CD4-positive, alpha-beta memory T cell (primary cell): ENCODE measurements at regions not wholly inside any gene's neighbourhood (a gene's known extent, or its start where the extent isn't known, plus 50 kb on each side); places are given as distances from the start of the nearest gene placed in this dataset.

Experiments used
- CTCF ChIA-PET: fragments of 350-600 bp; sonication (Branson Sonifier 250); formaldehyde crosslinking; loops from one replicate; lab custom pipeline; 2021; ENCODE audit warnings: inconsistent platforms; ENCODE audit not compliant: partially characterized antibody; lab: Charles Lee
- POLR2A ChIA-PET: fragments of 350-600 bp; sonication (Branson Sonifier 250); formaldehyde crosslinking; loops from one replicate; lab custom pipeline; 2021; ENCODE audit not compliant: partially characterized antibody; lab: Charles Lee
- DNase-seq, 5 donors: peaks; one replicate each; pipeline versions ENCODE4 v3.0.0 to v3.0.0-alpha.2; 2020 to 2022; ENCODE audit warnings: mixed read lengths in 1 of 5
- H3K27ac ChIP-seq: one replicate; pipeline ENCODE4 v1.7.0; 2013; ENCODE audit warnings: low read depth, low read length
- H3K27me3 ChIP-seq: 2 replicates; pipeline ENCODE4 v1.7.0; 2013; ENCODE audit warnings: mild to moderate bottlenecking, low read length, moderate library complexity; ENCODE audit not compliant: insufficient read depth
- H3K36me3 ChIP-seq: 2 replicates; pipeline ENCODE4 v1.7.0; 2013; ENCODE audit warnings: mild to moderate bottlenecking, low read length, moderate library complexity; ENCODE audit not compliant: insufficient read depth
- H3K4me1 ChIP-seq: 2 replicates; pipeline ENCODE4 v1.7.0; 2013; ENCODE audit warnings: mild to moderate bottlenecking, low read length, moderate library complexity; ENCODE audit not compliant: insufficient read depth
- H3K4me3 ChIP-seq, 2 donors: one replicate each; pipeline ENCODE4 v1.7.0; 2013; ENCODE audit warnings: low read length in 2 of 2, mild to moderate bottlenecking in 1 of 2
- H3K9me3 ChIP-seq, 2 donors: one replicate each; pipeline ENCODE4 v1.7.0; 2013; ENCODE audit warnings: low read length in 2 of 2, control low read depth in 1 of 2; ENCODE audit not compliant: control insufficient read depth in 1 of 2
- H3K27ac Mint-ChIP-seq, 7 donors: one replicate each; pipeline ENCODE4 v1.8.0; 2020 to 2021; ENCODE audit warnings: mixed read lengths in 7 of 7, mild to moderate bottlenecking in 6 of 7, inconsistent platforms in 3 of 7, moderate library complexity in 3 of 7
- H3K27me3 Mint-ChIP-seq, 2 donors: one replicate each; pipeline ENCODE4 v1.8.0; 2020 to 2021; ENCODE audit warnings: mixed read lengths in 2 of 2
- H3K36me3 Mint-ChIP-seq, 2 donors: one replicate each; pipeline ENCODE4 v1.8.0; 2020 to 2021; ENCODE audit warnings: mixed read lengths in 2 of 2, inconsistent platforms in 1 of 2, mild to moderate bottlenecking in 1 of 2
- H3K4me1 Mint-ChIP-seq, 4 donors: one replicate each; pipeline ENCODE4 v1.8.0; 2020 to 2021; ENCODE audit warnings: mixed read lengths in 4 of 4, mild to moderate bottlenecking in 1 of 4
- H3K4me3 Mint-ChIP-seq, 8 donors: one replicate each; pipeline ENCODE4 v1.8.0; 2020 to 2021; ENCODE audit warnings: mixed read lengths in 8 of 8, mild to moderate bottlenecking in 7 of 8, moderate library complexity in 6 of 8, inconsistent platforms in 3 of 8
- H3K9me3 Mint-ChIP-seq, 8 donors: one replicate each; pipeline ENCODE4 v1.8.0; 2020 to 2021; ENCODE audit warnings: mixed read lengths in 8 of 8, mild to moderate bottlenecking in 5 of 8, inconsistent platforms in 3 of 8, moderate library complexity in 1 of 8
- intact Hi-C: fragments of 100-400 bp; cut with micrococcal nuclease; formaldehyde crosslinking; loops from one replicate; pipeline ENCODE4 v1.15.1; 2023

DNA sequence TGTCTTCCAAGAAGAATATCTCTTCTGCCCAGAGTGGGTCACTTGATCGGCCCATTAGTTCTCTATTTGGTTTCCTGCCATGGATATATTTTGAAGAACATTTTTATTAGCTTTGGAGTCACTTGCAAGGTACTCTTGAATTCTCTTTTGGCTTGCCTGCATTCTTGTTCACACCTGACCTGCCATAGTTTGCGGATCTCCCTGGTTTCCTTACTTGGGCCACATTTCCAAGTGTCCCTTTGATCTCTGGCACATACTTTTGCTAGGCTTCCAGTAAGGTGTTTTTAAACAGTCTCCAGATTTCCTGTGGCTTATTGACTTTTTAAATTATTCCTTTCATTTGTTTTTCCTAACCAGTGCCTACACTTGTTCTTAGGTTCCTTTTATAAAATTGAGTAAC lies 488.5 kb upstream of the MDFIC2 start:
- Histone ChIP-seq H3K4me3 (no peak overlapping the region), H3K27ac (no peak overlapping the region), H3K4me1 (no peaks in the 10 kb centered on the region), H3K36me3 (no peaks in the 10 kb centered on the region), H3K9me3 (no peaks in the 10 kb centered on the region), H3K27me3 (peaks cover 4% of the 10 kb centered on the region)
- ChIA-PET CTCF (no interaction called here), POLR2A (no interaction called here)
- Mint-ChIP-seq H3K9me3 (peaks cover 0 to 4% (median under 1%) of the 10 kb centered on the region in 8 donors), H3K27me3 (peaks cover 14 to 17% of the 10 kb centered on the region in 2 donors), H3K4me1 (peaks cover 0 to 1% (median 0%) of the 10 kb centered on the region in 4 donors), H3K4me3 (no peak overlapping the region), H3K27ac (no peak overlapping the region), H3K36me3 (no peaks in the 10 kb centered on the region)
- intact Hi-C loops, result no loop called here
- DNase-seq, result no peak

DNA sequence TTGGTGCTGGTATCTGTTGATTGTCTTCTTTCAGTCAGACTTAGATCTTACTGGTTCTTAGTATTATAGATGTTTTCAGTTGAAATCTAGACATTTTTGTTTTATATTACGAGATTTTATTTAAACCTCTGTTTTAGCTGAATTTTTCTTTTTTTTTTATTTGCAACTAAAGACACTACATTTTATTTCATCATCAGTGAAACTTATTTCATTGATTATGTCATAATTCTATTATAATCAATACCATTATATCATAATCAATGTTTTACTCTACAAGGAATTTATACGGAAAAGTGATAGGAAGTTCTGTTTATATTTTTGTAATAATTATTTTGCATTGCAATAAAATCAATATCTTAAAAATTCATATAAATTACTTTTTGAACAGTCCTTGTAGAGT lies 477.4 kb upstream of the MDFIC2 start:
- Mint-ChIP-seq H3K27me3 (peaks cover 1 to 4% of the 10 kb centered on the region in 2 donors), H3K36me3 (no peaks in the 10 kb centered on the region), H3K4me3 (no peak overlapping the region), H3K9me3 (peaks cover 0 to 2% (median 0%) of the 10 kb centered on the region in 8 donors), H3K27ac (no peak overlapping the region), H3K4me1 (no peaks in the 10 kb centered on the region)
- H3K4me3 ChIP-seq, result no peak overlapping the region
- H3K27me3 ChIP-seq, result no peaks in the 10 kb centered on the region
- H3K36me3 ChIP-seq, result no peaks in the 10 kb centered on the region
- ChIA-PET POLR2A (no interaction called here), CTCF (no interaction called here)
- DNase-seq, result no peak
- H3K9me3 ChIP-seq, result no peaks in the 10 kb centered on the region
- H3K27ac ChIP-seq, result no peak overlapping the region
- H3K4me1 ChIP-seq, result no peaks in the 10 kb centered on the region
- intact Hi-C loops, result no loop called here

DNA sequence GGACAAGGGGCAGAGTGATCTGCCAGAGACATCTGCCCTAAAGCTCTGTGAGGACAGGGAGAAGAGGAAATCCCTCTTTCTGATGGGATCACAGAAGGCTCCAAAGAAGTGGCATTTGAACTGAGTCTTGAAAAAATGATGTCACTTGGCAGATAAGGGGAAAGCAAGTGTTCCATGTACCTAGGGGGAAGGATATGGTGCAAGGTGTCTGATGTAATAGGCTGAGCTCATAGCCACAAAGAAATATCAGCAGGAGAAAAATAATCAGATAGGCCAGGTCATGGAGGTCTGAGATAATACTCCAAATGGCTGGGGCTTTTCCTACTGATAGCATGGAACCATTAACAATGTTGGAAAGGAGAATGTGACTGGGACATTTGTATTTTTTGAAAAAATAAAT lies 468.4 kb upstream of the MDFIC2 start:
- Mint-ChIP-seq H3K9me3 (peaks cover 0 to 10% (median 0%) of the 10 kb centered on the region in 8 donors), H3K4me3 (no peak overlapping the region), H3K36me3 (no peaks in the 10 kb centered on the region), H3K27me3 (peaks cover 7 to 9% of the 10 kb centered on the region in 2 donors), H3K4me1 (no peaks in the 10 kb centered on the region), H3K27ac (no peak overlapping the region)
- H3K4me3 ChIP-seq, result no peak overlapping the region
- CTCF ChIA-PET, result no interaction called here
- H3K36me3 ChIP-seq, result no peaks in the 10 kb centered on the region
- intact Hi-C loops, result no loop called here
- DNase-seq, result no peak
- H3K9me3 ChIP-seq, result no peaks in the 10 kb centered on the region
- H3K27me3 ChIP-seq, result no peaks in the 10 kb centered on the region
- H3K4me1 ChIP-seq, result no peaks in the 10 kb centered on the region
- no peak overlapping the region for H3K27ac ChIP-seq
- POLR2A ChIA-PET, result no interaction called here

DNA sequence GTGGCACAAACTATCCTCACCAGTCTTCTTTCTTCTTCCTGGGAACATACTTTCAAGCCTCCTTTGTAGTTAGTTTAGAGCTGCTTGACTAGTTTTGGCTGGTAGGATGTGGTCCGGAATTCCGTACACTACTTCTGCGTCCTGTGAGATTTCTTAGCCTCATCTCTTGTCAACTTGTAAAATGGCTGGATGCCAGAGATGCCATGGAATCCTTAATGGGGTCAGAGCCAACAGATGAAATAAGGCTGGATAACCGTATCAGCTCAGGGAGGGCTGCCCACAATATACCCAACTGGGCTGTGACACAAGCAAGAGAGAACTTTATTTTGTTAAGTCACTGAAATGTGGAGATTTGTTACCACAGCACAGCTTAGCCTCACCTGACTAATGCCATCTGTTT lies 466.9 kb upstream of the MDFIC2 start:
- H3K4me3 Mint-ChIP-seq, result no peak overlapping the region
- Histone ChIP-seq H3K4me1 (no peaks in the 10 kb centered on the region), H3K4me3 (no peak overlapping the region), H3K9me3 (no peaks in the 10 kb centered on the region), H3K27me3 (no peaks in the 10 kb centered on the region), H3K36me3 (no peaks in the 10 kb centered on the region), H3K27ac (no peak overlapping the region)
- H3K36me3 Mint-ChIP-seq, result no peaks in the 10 kb centered on the region
- intact Hi-C loops, result no loop called here
- H3K9me3 Mint-ChIP-seq, result peaks cover 0 to 10% (median 1%) of the 10 kb centered on the region in 8 donors
- H3K27ac Mint-ChIP-seq, result no peak overlapping the region
- H3K27me3 Mint-ChIP-seq, result peaks cover 9 to 14% of the 10 kb centered on the region in 2 donors
- POLR2A ChIA-PET, result no interaction called here
- no peak for DNase-seq
- H3K4me1 Mint-ChIP-seq, result no peaks in the 10 kb centered on the region
- CTCF ChIA-PET, result no interaction called here

DNA sequence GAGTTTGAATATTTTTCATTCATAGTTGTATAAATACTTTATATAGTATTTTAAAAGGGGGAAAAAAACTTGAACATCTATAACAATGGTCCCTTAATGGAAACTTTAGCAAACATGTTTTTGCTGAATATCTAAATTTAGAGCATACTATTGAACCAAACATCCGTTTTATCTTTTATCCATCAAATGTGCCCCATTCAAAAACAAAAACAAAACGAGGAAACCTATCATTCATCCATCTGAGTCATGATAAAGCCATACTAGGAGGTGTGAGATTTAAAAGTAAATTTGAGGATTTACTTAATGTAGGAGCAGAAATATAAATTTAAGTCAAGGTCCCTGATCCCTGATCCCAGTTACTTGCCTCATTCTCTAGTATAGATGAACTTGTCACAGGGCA lies 463.6 kb upstream of the MDFIC2 start:
- CTCF ChIA-PET, result no interaction called here
- intact Hi-C loops, result no loop called here
- H3K9me3 Mint-ChIP-seq, result peaks cover 0 to 10% (median 1%) of the 10 kb centered on the region in 8 donors
- Histone ChIP-seq H3K4me1 (no peaks in the 10 kb centered on the region), H3K27ac (no peak overlapping the region), H3K27me3 (no peaks in the 10 kb centered on the region), H3K36me3 (no peaks in the 10 kb centered on the region), H3K9me3 (no peaks in the 10 kb centered on the region), H3K4me3 (no peak overlapping the region)
- peaks cover 12 to 18% of the 10 kb centered on the region in 2 donors for H3K27me3 Mint-ChIP-seq
- no peak overlapping the region for H3K4me3 Mint-ChIP-seq
- no peak for DNase-seq
- POLR2A ChIA-PET, result no interaction called here
- no peaks in the 10 kb centered on the region for H3K4me1 Mint-ChIP-seq
- H3K27ac Mint-ChIP-seq, result no peak overlapping the region
- no peaks in the 10 kb centered on the region for H3K36me3 Mint-ChIP-seq

DNA sequence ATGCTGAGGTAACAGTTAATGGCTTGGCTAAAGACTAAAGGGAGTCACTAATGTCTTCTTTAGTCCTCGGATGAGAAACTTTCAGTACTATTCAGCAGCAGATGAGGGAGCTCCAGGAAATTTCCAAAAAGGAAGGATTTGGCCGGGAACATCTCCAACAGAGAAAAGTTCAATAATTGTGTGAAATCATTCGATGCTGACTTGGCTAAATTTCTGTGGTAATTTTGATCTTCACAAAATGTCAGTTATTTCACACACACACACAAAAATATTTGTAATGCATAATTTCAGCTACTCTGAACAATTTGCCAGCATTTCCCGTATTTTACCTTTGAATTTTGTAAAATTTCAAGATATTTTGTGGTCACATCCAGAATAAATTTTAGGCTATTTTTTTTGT lies 462.8 kb upstream of the MDFIC2 start:
- Mint-ChIP-seq H3K36me3 (no peaks in the 10 kb centered on the region), H3K4me3 (no peak overlapping the region), H3K27me3 (peaks cover 14 to 18% of the 10 kb centered on the region in 2 donors), H3K27ac (no peak overlapping the region), H3K9me3 (peaks cover 0 to 10% (median 1%) of the 10 kb centered on the region in 8 donors), H3K4me1 (no peaks in the 10 kb centered on the region)
- Histone ChIP-seq H3K4me3 (no peak overlapping the region), H3K9me3 (no peaks in the 10 kb centered on the region), H3K36me3 (no peaks in the 10 kb centered on the region), H3K27me3 (no peaks in the 10 kb centered on the region), H3K4me1 (no peaks in the 10 kb centered on the region), H3K27ac (no peak overlapping the region)
- POLR2A ChIA-PET, result no interaction called here
- CTCF ChIA-PET, result no interaction called here
- intact Hi-C loops, result no loop called here
- DNase-seq, result no peak

DNA sequence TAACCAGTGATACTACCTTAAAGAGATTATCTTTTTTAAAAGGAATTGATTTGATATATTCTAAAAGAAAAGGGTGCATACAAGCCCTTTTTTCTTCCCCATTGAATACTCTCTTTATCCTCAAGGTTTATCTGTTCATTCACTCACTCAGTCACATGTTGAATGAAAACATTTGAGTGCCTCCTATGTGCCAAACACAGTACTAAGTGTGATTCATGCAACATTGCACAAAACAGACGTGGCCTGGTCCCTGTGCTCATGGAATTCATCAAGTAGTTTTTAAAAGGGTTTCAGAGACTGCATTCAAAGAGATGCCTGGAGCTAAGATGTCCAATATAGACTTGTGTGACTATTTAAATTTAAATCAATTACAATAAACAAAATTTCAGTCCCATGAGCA lies 462.2 kb upstream of the MDFIC2 start:
- intact Hi-C loops, result no loop called here
- DNase-seq, result no peak
- H3K27me3 Mint-ChIP-seq, result peaks cover 13 to 18% of the 10 kb centered on the region in 2 donors
- no peaks in the 10 kb centered on the region for H3K36me3 Mint-ChIP-seq
- H3K4me3 ChIP-seq, result no peak overlapping the region
- peaks cover 0 to 10% (median 1%) of the 10 kb centered on the region in 8 donors for H3K9me3 Mint-ChIP-seq
- H3K4me3 Mint-ChIP-seq, result no peak overlapping the region
- no peak overlapping the region for H3K27ac Mint-ChIP-seq
- H3K4me1 Mint-ChIP-seq, result no peaks in the 10 kb centered on the region
- no peaks in the 10 kb centered on the region for H3K27me3 ChIP-seq
- CTCF ChIA-PET, result no interaction called here
- H3K9me3 ChIP-seq, result no peaks in the 10 kb centered on the region
- no peaks in the 10 kb centered on the region for H3K4me1 ChIP-seq
- POLR2A ChIA-PET, result no interaction called here
- no peaks in the 10 kb centered on the region for H3K36me3 ChIP-seq
- H3K27ac ChIP-seq, result no peak overlapping the region
